Activated CD8-positive, alpha-beta T cell treated with anti-CD3 and anti-CD28 coated beads for 36 hours (primary cell): ENCODE measurements at regions not wholly inside any gene's neighbourhood (a gene's known extent, or its start where the extent isn't known, plus 50 kb on each side); places are given as distances from the start of the nearest gene placed in this dataset.

Experiments used
- ATAC-seq: fragments of 200-7000 bp; cut with Tn5 transposase; one replicate; pipeline ENCODE4 v1.10.0; 2021; ENCODE audit warnings: mild to moderate bottlenecking, moderate library complexity
- CTCF ChIA-PET: fragments of 350-600 bp; sonication (Branson Sonifier 250); formaldehyde crosslinking; loops from one replicate; lab custom pipeline; 2021; ENCODE audit warnings: antibody characterized with exemption; lab: Charles Lee
- POLR2A ChIA-PET: fragments of 350-600 bp; sonication (Branson Sonifier 250); formaldehyde crosslinking; loops from one replicate; lab custom pipeline; 2021; ENCODE audit warnings: antibody characterized with exemption; lab: Charles Lee
- DNase-seq: peaks from one replicate; pipeline ENCODE4 v3.0.0-alpha.2; 2020
- H3K27ac Mint-ChIP-seq: one replicate; pipeline ENCODE4 v1.8.0; 2021; ENCODE audit warnings: mild to moderate bottlenecking, mixed read lengths
- H3K27me3 Mint-ChIP-seq: one replicate; pipeline ENCODE4 v1.8.0; 2021; ENCODE audit warnings: mixed read lengths
- H3K36me3 Mint-ChIP-seq: one replicate; pipeline ENCODE4 v1.8.0; 2021; ENCODE audit warnings: low read depth, mixed read lengths
- H3K4me1 Mint-ChIP-seq: one replicate; pipeline ENCODE4 v1.8.0; 2021; ENCODE audit warnings: low read depth, mixed read lengths
- H3K4me3 Mint-ChIP-seq: one replicate; pipeline ENCODE4 v1.8.0; 2021; ENCODE audit warnings: mild to moderate bottlenecking, moderate library complexity, mixed read lengths
- H3K9me3 Mint-ChIP-seq: one replicate; pipeline ENCODE4 v1.8.0; 2021; ENCODE audit warnings: mixed read lengths
- CTCF ChIP-seq: fragments of 200-600 bp; IDR thresholded peaks from one replicate; pipeline ENCODE4 v1.8.0; 2022; ENCODE audit warnings: antibody characterized with exemption, mild to moderate bottlenecking
- intact Hi-C: fragments of 100-400 bp; cut with micrococcal nuclease; formaldehyde crosslinking; loops from one replicate; pipeline ENCODE4 v1.10.0; 2022

- POLR2A ChIA-PET: interaction anchor here (1.2 kb wide), 1 partner anchor 16 kb away, joined by 3 read pairs; no protein-coding TSS in a partner anchor
Measured at GRCh38 chr10:43885252-43885651, 236.6 kb upstream of the ZNF32 start.

GRCh38 chr10:43884501-43885105, 235.9 kb upstream of the ZNF32 start:
- H3K27me3 Mint-ChIP-seq: peaks cover 2% of the 10 kb centered on the region
- no peak overlapping the region for H3K4me3 Mint-ChIP-seq
- ATAC-seq (no peak), DNase-seq (no peak)
- POLR2A ChIA-PET: interaction anchor here (1.2 kb wide), 1 partner anchor 16 kb away, joined by 3 read pairs; no protein-coding TSS in a partner anchor
- no peaks in the 10 kb centered on the region for H3K36me3 Mint-ChIP-seq
- TF ChIP-seq CTCF: no peak
- no peak overlapping the region for H3K27ac Mint-ChIP-seq
- no peaks in the 10 kb centered on the region for H3K9me3 Mint-ChIP-seq
- intact Hi-C loops: no loop called here
- CTCF ChIA-PET: interaction anchor here (0.9 to 1.7 kb wide), 3 partner anchors 18 to 195 kb away, joined by 3 to 4 read pairs (median 3); no protein-coding TSS in a partner anchor
- H3K4me1 Mint-ChIP-seq: no peaks in the 10 kb centered on the region

More at GRCh38 chr10:43885252-43885651, 236.6 kb upstream of the ZNF32 start:
- ATAC-seq (no peak), DNase-seq (no peak)
- intact Hi-C loops: no loop called here
- Mint-ChIP-seq H3K9me3 (no peaks in the 10 kb centered on the region), H3K27ac (no peak overlapping the region), H3K36me3 (no peaks in the 10 kb centered on the region), H3K4me1 (no peaks in the 10 kb centered on the region), H3K27me3 (peaks cover 2% of the 10 kb centered on the region), H3K4me3 (no peak overlapping the region)
- TF ChIP-seq CTCF: no peak
- CTCF ChIA-PET: interaction anchor here (0.9 to 1.7 kb wide), 3 partner anchors 17 to 196 kb away, joined by 3 to 4 read pairs (median 3); no protein-coding TSS in a partner anchor

- ChIA-PET CTCF (no interaction called here), POLR2A (no interaction called here)
- no peaks in the 10 kb centered on the region for H3K4me1 Mint-ChIP-seq
- DNase-seq (no peak), ATAC-seq (no peak)
- TF ChIP-seq CTCF: no peak
- intact Hi-C loops: no loop called here
- H3K36me3 Mint-ChIP-seq: no peaks in the 10 kb centered on the region
- H3K9me3 Mint-ChIP-seq: no peaks in the 10 kb centered on the region
- no peak overlapping the region for H3K4me3 Mint-ChIP-seq
- H3K27me3 Mint-ChIP-seq: no peaks in the 10 kb centered on the region
- no peak overlapping the region for H3K27ac Mint-ChIP-seq
Measured at GRCh38 chr10:43882711-43883110, 234.0 kb upstream of the ZNF32 start.

GRCh38 chr10:43881657-43882056, 233.0 kb upstream of the ZNF32 start:
- TF ChIP-seq CTCF: no peak
- Mint-ChIP-seq H3K9me3 (no peaks in the 10 kb centered on the region), H3K36me3 (no peaks in the 10 kb centered on the region), H3K27me3 (no peaks in the 10 kb centered on the region), H3K4me1 (no peaks in the 10 kb centered on the region), H3K27ac (no peak overlapping the region), H3K4me3 (no peak overlapping the region)
- ChIA-PET CTCF (no interaction called here), POLR2A (no interaction called here)
- intact Hi-C loops: no loop called here
- DNase-seq: no peak
- ATAC-seq: no peak

- DNase-seq (no peak), ATAC-seq (no peak)
- no peaks in the 10 kb centered on the region for H3K4me1 Mint-ChIP-seq
- no peaks in the 10 kb centered on the region for H3K36me3 Mint-ChIP-seq
- H3K27me3 Mint-ChIP-seq: no peaks in the 10 kb centered on the region
- no peak overlapping the region for H3K27ac Mint-ChIP-seq
- POLR2A ChIA-PET: no interaction called here
- intact Hi-C loops: no loop called here
- H3K9me3 Mint-ChIP-seq: no peaks in the 10 kb centered on the region
- no peak overlapping the region for H3K4me3 Mint-ChIP-seq
- no peak for TF ChIP-seq CTCF
- CTCF ChIA-PET: no interaction called here
Measured at GRCh38 chr10:43880160-43880559, 231.5 kb upstream of the ZNF32 start.
